GM18507 (cell line): ENCODE measurements at regions not wholly inside any gene's neighbourhood (a gene's known extent, or its start where the extent isn't known, plus 50 kb on each side); places are given as distances from the start of the nearest gene placed in this dataset.

Experiments
- DNase-seq: peaks from one replicate; pipeline ENCODE4 v3.0.0; 2011; ENCODE audit warnings: low read depth; ENCODE audit not compliant: insufficient read length; ENCODE audit errors: extremely low spot score
- FAIRE-seq: peaks from 2 replicates; lab custom pipeline; 2011; peaks lifted over from hg19 to GRCh38; lab: Jason Lieb, UNC

GRCh38 chr1:194267021-194267420, 1080.6 kb upstream of the B3GALT2 start:
- no peak for DNase-seq
- FAIRE-seq = no peak

- DNase-seq (no peak), FAIRE-seq (no peak)
These were observed 1069.6 kb upstream of the B3GALT2 start for GRCh38 chr1:194256010-194256409.

DNA sequence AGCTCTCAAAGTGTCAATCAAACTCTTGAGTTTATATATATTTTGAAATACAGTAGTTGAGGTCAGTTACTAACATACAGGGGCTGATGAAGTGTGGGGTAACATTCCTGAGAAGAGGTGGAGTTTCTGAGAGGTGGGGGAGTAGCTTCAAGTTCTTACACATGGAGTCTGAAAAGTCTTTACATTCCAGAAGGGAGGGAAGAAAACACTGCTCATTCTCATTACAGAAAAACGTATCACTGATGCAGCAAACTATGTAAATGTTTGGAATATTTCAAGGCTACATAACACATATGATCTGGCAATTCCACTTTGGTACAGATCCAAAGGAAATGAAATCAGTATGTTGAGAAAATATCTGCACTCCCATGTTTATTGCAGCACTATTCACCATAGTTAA, 1065.8 kb upstream of the B3GALT2 start:
- no peak for DNase-seq
- FAIRE-seq = no peak

GRCh38 chr1:194241215-194241614, 1054.8 kb upstream of the B3GALT2 start:
- FAIRE-seq (no peak), DNase-seq (no peak)

GRCh38 chr1:194233069-194233468, 1046.7 kb upstream of the B3GALT2 start:
- no peak for DNase-seq
- FAIRE-seq = no peak

GRCh38 chr1:194230351-194231144, 1044.1 kb upstream of the B3GALT2 start:
- FAIRE-seq = no peak

DNA sequence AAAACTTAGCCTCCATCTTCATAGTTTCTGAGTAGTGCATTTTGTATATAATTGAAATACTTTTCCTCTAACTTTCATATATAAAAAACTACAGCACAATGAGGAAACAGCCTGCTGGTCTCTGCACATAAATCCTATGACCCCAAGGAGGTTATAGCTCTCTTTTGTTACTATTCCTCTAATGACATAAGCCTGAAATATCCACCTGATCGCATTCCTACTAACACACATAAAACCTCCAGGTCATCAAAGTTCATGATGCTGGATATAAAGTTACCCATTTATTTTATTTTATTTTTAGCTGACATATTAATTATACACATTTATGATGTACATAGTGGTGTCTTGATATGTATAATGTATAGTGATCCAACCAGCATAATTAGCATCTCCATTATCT, 1042.0 kb upstream of the B3GALT2 start:
- FAIRE-seq = no peak
- DNase-seq = no peak

More at GRCh38 chr1:194230351-194231144, 1044.1 kb upstream of the B3GALT2 start:
- no peak for DNase-seq

DNA sequence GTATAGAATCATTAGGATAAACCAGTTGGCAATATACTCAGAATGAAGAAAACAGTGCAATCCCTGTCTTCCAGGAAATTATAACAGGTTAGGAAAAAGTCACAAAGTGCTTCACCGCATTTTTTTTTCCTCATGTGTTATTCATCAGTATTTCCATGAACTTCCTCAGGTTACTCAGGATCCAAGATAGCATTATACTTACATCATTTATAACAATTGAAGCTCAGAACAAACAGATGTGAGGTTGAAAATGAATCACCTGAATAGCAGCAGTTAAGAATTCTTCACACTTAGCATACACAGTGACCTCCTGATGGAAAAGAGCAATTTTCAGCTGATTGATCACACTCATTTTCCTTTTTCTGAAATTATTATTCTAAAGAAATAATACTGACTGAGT, 1040.7 kb upstream of the B3GALT2 start:
- DNase-seq = no peak
- no peak for FAIRE-seq

DNA sequence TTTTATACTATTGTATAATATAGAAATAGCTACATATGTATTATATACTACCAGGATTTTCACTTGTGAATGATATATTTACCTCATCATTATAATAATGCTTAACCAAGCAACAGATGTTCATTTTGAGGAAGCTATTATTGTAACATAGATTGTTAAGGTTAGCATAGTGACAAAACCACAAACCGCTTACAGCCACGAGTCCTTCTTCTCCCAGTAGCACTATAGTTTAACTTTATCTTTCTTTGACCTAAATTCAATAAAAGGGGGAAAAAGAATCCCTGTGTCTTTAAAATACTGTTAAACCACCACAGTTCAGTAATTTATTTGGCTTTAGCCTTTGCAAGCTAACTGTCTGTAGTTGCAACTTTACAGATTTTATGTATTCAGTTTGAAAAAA, 1039.4 kb upstream of the B3GALT2 start:
- FAIRE-seq (peak; percentile 57), DNase-seq (no peak)

DNA sequence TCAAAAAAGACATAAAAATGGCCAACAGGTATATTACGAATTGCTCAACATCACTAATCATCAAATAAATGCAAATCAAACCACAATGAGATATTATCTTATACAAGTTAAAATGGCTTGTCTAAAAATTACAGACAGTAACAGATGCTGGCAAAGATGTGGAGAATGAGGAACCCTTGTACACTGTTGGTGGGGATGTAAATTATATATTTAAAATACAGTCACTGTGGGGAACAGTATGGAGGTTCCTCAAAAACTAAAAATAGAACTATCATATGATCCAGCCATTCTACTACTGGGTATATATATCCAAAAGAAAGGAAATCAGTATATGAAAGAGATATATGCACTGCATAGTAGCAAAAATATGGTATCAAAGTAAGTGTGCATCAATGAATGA, 1037.2 kb upstream of the B3GALT2 start:
- DNase-seq (no peak), FAIRE-seq (no peak)

- DNase-seq = no peak
- FAIRE-seq = no peak
These were observed 1029.0 kb upstream of the B3GALT2 start for GRCh38 chr1:194215448-194215847.

DNA sequence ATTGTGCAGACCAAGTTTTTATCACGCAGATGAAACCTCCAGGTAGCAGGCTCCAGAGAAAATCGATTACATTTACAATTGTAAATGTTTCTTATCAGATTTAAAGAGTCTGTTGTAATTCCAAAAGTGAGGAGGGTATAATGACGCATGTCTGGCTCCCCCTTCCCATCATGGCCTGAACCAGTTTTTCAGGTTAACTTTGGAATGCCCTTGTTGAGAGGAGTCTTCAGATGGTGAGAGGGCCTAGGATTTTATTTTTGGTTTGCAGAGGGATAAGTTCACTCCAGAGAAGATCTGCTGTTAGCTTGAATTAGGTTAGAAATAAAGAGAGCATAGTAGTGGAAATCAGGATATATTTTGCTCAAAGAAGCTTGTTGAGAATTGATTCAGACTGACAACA, 1028.3 kb upstream of the B3GALT2 start:
- no peak for FAIRE-seq
- no peak for DNase-seq

GRCh38 chr1:194209920-194210319, 1023.5 kb upstream of the B3GALT2 start:
- no peak for FAIRE-seq

DNA sequence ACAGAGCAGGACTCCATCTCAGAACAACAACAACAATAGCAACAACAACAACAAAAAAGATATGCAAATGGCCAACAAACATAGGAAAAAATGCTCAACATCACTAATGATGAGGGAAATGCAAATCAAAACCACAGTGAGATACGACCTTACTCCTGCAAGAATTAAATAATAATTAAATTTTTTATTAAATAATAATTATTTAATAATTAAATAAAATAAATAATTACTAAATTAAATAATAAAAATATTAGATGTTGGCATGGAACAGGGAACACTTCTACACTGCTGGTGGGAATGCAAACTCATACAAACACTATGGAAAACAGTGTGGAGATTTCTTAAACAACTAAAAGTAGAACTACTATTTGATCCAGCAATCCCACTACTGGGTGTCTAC, 1022.3 kb upstream of the B3GALT2 start:
- DNase-seq (no peak), FAIRE-seq (no peak)

More at GRCh38 chr1:194209920-194210319, 1023.5 kb upstream of the B3GALT2 start:
- no peak for DNase-seq

- no peak for DNase-seq
- no peak for FAIRE-seq
These were observed 1010.1 kb upstream of the B3GALT2 start for GRCh38 chr1:194196562-194196961.

DNA sequence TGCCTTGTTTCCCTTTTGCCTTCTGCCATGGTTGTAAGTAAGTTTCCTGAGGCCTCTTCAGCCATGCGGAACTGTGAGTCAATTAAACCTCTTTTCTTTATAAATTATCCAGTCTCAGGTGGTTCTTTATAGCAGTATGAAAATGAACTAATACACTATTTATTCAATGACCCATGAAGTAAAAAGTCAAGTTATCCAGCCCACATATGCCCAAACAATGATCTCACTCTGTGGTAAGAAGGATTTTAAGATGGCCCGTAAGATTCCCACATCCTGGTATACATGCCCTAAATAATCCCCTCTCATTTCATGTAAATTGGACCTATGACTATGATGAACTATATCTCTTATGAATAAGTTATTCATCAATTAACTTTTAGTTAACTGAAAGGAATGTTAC, 1008.3 kb upstream of the B3GALT2 start:
- FAIRE-seq = no peak

DNA sequence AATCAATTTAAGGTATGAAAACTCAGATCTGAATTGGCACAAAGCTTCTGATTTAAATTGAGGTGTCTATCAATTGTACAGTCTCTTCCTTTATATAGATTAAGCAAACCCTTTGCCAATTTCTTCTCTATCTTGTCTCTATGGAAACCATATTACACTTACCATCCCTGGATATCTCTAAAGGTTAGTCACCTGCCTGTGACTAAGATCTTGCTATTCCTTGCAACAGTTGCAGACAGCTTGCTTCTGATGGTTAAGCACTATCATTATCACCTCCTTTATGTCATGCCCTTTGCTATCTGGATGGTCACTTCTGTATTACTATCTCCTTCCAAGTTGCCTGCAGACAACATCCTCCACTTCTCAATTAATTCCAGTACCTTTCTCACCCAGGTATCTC, 998.6 kb upstream of the B3GALT2 start:
- FAIRE-seq = no peak
- no peak for DNase-seq

More for the DNA sequence above, 1008.3 kb upstream of the B3GALT2 start:
- DNase-seq = no peak

- FAIRE-seq (no peak), DNase-seq (no peak)
These were observed 998.0 kb upstream of the B3GALT2 start for GRCh38 chr1:194184425-194184824.

GRCh38 chr1:194181845-194182244, 995.4 kb upstream of the B3GALT2 start:
- no peak for FAIRE-seq
- DNase-seq = no peak

GRCh38 chr1:194176212-194176611, 989.8 kb upstream of the B3GALT2 start:
- no peak for DNase-seq
- FAIRE-seq = no peak

DNA sequence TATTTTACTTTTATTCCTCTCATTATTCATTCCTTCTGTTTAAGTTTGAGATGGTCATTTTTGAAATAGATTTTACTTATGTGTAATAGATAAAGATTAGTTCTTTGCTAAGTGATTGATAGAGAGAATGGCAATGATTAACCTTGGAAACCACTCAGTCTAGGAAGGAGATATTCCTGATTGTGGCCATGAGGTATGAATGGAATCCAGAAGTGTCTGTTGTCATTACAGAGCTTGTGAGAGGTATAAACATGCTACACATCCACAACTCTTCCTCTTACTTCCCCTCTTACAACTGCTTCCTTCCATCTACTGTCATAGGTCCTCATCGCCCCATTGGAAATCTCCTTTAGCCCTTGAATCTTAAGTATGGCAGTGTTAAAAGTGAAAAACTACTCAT, 988.8 kb upstream of the B3GALT2 start:
- no peak for DNase-seq
- FAIRE-seq = no peak

DNA sequence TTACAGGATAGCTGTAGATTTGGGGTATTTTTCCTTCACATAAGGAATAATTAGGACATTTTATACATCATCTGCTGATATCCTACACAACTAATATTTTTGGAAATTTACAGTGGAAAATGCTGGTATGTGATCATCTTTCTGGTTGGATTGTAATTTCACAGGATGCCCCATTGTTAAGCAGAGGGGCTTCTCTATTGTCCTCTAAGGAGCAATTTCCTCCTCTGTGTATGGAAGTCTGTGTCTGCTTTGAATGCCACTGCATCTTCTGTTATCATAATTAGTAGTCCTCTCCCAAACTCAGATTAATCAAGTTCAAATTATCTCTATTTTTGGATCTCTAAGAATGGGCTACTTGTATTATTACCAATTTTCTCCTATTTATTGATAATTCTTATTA, 988.1 kb upstream of the B3GALT2 start:
- FAIRE-seq (no peak), DNase-seq (no peak)
